GM12865 (cell line): ENCODE measurements at regions not wholly inside any gene's neighbourhood (a gene's known extent, or its start where the extent isn't known, plus 50 kb on each side); places are given as distances from the start of the nearest gene placed in this dataset.

Experiments used
- DNase-seq: peaks from one replicate; pipeline ENCODE4 v3.0.0; 2010; ENCODE audit warnings: low read depth
- H3K4me3 ChIP-seq: 2 replicates; pipeline ENCODE4 v1.5.1; 2011; ENCODE audit warnings: mild to moderate bottlenecking, low read depth, low read length, control low read depth
- CTCF ChIP-seq: IDR thresholded peaks from 2 replicates; pipeline ENCODE4 v1.5.1; 2011; ENCODE audit warnings: low read length, control low read depth, low read depth, inconsistent platforms; ENCODE audit not compliant: insufficient read depth; ENCODE audit errors: missing control alignments

- H3K4me3 ChIP-seq, result no peak overlapping the region
- no peak for TF ChIP-seq CTCF
- DNase-seq, result peak; percentile 18
These were observed 128.1 kb upstream of the ZNF648 start for GRCh38 chr1:182189535-182190066.

DNA sequence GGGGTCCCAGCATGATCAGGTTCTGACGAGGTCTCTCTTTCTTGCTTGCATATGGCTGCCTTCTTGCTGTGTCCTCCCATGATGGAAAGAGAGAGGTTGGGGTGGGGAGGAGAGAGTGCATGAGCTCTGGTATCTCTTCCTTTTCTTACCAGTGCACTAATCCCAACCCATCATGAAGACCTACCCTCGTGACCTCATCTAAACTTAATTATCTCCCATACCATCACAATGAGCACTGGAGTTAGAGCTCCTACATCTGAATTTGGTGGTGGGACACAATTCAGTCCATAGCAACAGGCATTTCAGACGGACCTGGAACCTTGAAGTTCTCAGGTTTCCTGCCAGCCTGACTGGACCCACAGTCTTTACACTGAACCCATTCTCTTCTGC lies 125.2 kb upstream of the ZNF648 start:
- no peak for TF ChIP-seq CTCF
- no peak for DNase-seq
- no peak overlapping the region for H3K4me3 ChIP-seq

GRCh38 chr1:182185842-182186756 lies 124.6 kb upstream of the ZNF648 start:
- H3K4me3 ChIP-seq, result no peak overlapping the region
- DNase-seq, result peak; percentile 13
- TF ChIP-seq CTCF, result no peak

- no peak overlapping the region for H3K4me3 ChIP-seq
- no peak for TF ChIP-seq CTCF
- DNase-seq, result no peak
These were observed 123.6 kb upstream of the ZNF648 start for GRCh38 chr1:182185136-182185535.

DNA sequence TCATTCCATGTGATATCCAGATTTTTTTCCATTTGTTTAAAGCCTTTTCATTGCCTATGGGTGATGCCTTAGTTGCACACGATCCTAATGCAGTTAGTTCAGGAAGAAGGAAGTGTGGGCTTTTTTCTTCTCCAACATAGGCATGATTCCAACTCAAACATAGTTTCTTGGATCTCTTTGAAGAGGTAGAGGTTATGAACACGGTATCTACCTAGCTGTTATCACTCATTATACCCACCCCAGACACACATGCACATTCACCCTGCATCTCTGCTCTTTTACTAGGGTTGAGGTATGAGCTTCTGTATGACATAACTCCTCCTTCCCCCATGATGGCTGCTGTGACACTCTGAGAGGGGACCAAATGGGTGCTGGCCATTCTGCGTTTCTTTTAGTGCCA lies 122.1 kb upstream of the ZNF648 start:
- no peak for TF ChIP-seq CTCF
- DNase-seq, result no peak

GRCh38 chr1:182182311-182182710 lies 120.8 kb upstream of the ZNF648 start:
- no peak for DNase-seq
- no peak overlapping the region for H3K4me3 ChIP-seq
- no peak for TF ChIP-seq CTCF

More for the DNA sequence above, 122.1 kb upstream of the ZNF648 start:
- no peak overlapping the region for H3K4me3 ChIP-seq
